ENCODE measurements at regions not wholly inside any gene's neighbourhood (a gene's known extent, or its start where the extent isn't known, plus 50 kb on each side); places are given as distances from the start of the nearest gene placed in this dataset.

DNA sequence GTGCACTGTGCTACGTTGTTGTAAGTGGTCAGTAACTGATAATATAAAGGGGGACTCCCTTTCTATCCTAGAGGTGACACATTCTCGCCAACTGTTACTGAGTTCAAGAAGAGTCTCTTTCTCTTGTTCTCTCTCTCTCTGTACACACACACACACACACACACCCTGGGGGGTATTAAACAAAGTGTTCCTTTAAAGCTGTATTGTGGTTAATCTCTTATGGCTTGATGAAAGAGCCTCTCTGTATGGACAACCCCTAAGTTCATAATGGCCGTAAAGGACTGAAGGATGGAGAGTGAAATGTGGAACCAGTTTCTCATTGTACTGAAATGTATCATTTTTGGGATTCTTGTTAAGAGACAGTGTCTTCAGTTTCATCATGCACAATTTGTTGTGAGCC, 145.2 kb upstream of the BMPER start:
- FAIRE-seq = no peak

DNA sequence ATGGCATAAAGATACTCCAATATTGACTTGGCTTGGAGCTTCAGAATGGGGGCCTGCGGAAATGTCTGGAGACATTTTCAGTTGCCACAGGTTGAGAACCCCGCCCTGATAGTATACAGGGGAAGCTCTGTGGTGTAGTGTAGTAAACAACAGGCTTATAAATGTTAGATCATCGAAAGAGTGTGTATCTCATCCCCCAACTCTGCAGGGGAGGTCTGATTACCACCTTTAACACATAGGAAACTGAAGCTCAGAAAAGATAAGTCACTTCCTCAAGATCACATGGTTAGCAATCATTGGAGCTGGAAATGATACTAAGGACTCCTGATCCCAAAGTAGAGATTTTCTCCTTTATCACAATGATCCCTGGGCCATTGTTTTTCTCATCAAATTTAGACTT, 144.5 kb upstream of the BMPER start:
- no peak for FAIRE-seq

DNA sequence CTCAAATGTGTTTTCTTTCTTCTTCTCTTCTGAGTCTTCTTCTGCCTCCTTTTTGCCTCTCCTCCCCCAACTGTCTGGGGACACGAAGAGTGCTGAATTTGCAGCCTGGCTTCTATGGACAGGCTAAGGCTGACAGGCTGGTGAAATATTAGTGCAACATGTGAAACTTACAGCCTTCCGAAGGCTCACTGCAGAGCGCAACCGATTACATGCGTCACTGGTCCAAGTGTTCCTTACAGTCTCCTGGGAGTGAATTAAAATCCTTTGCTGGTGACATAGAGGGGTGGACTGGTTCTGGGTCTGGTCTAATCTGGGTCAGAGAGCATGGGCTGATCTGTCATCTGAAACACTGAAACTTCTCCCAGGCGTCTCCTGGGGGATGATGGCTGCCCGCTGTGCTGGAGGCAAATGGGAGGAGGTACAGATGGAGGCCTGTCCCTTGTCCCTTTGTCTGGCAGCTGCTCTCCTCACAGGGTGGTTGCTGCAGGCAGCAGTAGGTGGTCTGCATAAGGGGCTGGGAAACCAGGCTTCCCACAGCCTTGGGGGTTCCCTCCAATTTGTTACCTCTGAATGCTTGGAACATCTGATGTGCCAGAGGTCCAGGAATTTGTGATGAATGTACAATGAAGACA, 143.8 kb upstream of the BMPER start:
- FAIRE-seq = no peak

DNA sequence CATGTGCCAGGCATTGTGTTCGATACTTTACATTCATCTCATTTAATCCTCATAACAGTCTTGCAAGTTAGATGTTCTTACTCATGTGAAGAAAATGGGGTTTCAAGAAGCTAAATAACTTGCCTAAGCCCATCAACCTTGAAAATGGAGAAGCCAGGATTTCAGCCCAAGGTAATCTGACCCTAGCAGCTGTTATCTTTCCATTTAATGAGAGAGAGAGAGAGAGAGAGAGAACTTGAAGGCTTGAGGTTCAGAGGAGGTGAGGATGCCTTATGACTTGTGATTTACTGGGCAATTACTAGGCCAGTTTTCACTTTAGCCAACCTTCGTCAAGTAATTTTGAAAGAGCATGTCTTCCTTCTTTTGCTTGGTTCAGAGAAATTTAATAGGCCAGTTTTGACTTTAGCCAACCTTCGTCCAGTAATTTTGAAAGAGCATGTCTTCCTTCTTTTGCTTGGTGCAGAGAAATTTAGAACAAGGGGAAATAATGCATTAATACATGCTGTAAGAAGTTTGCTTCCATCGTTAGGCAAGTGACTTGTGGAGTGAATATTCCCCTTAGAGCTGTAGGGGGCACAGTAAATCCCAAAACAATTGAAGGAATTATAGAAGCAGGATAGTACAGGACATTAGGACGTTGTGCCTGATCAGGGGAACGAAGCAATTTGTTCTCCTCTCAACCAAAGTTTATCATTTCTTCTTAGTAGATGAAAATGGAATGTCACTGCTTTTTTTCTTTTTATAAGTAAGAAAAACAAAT, 143.0 kb upstream of the BMPER start:
- no peak for FAIRE-seq

DNA sequence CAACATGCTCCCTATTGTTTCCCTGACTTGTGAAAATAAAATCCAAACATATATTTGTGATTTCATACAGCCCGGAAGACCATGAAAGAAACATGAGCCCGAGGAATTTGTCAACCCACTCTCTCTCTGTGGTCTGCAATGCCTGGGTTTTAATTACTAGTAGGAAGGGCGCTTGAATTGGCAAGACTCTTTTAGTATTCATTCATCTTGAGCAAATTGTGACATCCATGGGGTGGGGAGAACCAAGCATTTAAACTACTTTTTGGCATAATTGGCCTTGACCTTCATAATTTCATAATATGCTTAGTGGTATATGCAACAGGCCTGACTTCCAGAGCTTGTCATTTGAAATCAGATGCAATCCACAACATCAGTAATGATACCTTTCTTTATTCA, 142.4 kb upstream of the BMPER start:
- no peak for FAIRE-seq

DNA sequence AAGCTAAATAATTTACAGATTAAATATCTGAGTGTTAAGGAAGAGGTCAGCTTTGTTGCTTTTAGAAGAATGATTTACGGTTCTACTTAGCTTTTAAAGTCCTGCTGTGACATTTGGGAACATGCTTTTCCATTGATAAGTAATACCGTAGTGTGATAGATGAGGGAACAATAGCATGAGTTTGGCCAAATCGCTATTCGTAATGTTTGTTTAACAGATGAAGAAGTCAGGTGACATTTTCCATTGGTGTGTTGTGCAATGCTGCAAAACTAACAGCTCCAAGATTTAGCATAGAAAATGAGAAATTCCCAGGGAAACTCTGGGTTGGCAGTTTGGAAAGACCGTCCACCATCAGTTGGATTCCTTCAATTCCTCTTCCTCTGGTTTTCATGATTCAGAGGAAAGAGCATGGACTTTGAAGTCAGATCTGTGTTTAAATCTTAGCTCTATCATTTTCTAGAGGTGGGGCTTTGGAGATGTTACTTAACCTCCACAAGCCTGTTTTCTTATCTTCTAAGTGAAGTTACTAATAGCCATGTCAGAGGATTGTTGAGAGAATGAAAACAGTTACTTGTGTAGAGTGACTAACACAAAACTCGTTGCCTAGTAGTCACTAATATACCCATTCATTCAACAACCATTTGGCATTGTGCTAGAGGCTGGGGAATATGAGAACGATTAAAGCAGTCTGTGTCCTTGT, 140.4 kb upstream of the BMPER start:
- no peak for FAIRE-seq

DNA sequence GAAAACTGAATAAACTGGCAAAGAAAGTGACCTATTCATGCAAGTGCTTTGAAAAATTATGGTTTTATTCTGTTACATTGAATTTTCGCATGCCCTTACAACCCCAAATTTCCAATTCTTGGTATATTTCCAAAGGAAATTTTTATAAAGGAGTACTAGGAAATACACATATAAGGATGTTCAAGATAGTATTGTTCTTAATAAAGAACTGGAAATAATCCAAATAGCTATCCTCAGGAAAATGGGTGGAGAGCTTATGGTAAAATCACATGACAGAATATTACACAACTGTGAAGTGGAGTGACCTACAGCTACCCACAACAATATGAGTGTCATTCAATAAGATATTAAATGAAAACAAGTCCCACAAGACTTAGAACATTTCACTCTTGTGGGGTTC, 138.9 kb upstream of the BMPER start:
- no peak for FAIRE-seq

DNA sequence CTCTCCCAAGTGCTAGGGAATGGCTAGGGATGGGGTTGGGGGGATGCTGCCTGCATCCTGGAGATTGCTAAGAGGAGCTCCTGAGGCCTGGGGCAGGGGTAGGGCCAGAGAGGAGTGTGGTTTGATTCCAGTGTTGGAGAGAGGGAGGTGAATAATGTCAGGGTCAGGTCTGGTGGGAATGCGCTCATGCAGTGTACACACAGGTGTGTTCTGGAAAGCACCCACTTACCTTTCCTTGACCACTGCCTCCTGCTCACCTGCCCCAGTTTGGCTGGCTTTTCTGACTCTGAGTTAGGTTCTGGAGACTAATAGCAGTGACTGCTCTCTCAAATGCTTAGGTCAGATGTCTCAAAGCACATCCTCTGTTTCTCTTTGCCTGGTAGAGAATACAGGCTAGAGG, 135.4 kb upstream of the BMPER start:
- FAIRE-seq = no peak

DNA sequence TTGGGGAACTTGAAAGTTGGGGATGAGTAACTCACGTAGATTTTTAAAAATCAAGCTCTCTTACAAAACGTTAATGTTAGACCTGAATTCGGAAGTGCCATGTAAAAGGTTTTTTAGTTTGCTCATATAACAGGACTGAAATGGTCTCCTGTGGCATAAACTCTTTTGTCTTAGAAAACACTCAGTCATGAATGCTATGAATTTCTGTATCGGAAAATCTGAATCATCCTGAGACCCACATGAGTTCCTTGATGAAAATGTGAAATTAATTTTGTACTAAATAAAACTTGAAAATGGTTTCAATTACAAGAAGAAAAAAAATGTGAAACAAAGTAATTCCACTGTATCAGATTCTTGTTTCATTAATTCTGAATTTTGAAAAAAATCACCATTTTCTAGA, 134.8 kb upstream of the BMPER start:
- FAIRE-seq = no peak

DNA sequence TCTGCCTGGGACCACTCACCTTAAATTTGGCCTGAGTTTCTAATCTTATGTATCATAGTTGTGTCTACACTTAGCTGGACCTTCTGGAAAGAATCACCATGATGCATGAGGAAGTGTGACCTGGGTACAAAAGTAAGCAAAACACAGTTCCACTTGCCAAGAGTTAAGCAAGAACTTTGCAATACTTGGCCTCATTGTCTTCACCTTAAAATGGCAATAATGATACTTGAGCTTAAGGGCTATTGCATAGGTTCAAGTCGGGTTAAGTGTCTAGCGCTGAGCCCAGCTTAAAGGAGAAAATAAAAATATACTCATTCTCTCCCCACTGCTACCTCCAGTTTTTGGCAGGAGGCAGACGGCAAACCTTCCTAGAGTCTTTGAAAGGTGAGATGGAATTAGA, 133.9 kb upstream of the BMPER start:
- no peak for FAIRE-seq

DNA sequence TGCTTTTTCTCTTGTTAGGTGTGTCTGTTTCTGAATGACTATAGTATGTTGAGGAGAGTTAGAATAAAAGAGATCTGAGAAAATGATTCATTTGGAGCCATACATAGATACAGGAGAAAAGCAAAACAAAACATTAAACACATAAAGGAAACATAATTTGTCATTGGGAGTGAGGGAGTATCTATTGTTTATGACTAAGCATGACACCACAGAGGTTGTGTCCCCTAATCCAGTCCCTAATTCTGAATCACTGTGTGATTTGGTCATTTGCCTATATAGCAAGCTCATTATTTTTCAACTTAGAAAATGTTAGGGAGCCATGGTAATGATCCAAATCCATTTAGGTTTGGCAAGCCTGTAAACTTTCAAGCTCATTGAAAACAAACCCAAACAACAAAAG, 132.3 kb upstream of the BMPER start:
- no peak for FAIRE-seq

DNA sequence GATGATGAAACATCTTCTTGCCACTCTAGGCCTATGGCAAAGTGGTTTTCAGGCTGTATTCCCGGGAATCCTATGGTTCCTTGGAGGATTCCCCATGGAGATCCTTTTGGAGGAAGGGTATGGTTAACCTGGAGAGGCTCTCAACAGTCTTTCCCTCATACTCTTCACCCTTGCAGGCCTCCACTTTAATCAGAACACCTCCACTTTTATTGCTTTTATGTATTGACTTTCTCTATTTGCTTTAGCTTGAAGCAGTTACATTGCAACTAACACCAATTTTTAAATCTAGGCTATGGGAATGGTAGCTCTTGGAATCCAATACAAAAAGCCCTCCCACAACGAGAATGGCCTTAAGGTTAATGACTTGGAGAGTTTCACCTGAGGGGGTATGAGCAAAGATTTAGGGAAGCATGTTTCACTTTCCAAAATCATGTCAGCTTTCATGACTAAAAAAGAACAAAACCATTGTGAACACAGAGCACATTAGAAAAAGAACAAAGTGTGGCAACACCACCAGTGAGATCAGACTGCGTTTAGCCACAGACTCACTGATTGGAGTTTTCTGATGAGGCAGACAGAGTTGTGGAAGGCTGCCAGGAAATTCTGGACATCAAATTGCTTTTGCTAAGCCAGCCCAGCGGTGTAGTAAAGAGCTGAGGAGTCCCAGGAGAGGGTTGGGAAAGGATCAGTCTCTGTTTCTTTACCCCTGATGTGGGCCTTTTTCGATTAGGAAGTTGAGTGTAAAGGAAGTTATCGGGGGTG, 130.4 kb upstream of the BMPER start:
- FAIRE-seq = no peak

DNA sequence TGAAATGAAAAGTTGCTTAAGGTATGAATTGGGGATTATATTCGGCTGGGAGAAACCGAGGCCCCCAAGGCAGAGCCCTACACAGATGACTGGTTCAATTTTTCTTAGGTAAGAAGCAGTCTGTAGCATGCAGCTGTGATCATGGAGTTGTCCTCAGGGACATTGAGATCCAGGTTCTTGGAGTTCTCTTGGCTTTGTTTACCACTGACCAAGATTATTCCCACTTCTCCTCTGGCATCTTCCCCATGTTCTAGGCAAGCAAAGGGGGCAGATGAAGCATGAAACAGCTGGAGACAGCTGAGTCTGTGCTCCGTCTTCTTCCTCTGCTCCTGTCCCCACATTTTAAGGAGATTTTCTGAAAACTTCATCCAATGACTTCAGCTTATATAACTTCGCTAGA, 129.5 kb upstream of the BMPER start:
- FAIRE-seq = no peak

DNA sequence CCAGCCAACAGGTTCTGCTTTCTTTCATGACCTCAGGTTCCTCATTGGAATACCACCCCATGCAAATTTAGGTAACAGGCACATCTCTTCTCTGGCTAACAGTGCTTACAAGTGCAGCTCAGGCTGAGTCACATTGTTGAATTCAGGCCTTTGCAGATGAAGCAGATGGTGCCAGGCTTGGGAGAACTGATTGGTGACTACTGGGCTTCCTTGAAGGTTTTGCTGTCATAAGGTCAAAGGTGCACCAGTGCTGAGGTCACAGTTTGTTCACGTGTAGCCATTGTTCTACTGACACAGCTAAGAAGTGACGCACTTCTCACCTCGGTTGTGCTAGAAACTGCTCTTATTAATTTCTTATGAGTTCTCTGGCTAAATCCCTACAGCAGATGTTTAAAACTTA, 128.6 kb upstream of the BMPER start:
- no peak for FAIRE-seq

DNA sequence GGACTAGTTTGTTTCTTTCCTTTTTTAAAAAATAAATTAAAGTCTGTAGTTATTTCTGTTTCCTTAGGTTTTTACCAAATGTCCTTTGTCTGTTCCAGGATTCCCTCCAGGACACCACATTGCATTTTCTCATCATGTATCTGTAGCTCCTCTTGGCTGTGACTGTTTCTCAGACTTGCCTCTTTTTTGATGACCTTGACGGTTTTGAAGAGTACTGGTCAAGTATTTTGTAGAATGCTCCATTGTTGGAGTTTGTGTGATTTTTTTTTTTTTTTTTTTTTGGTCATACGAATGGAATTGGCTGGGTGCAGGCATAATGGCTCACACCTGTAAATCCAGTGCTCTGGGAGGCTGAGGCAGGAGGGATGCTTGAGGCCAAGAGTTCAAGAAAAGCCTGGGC, 127.1 kb upstream of the BMPER start:
- no peak for FAIRE-seq

DNA sequence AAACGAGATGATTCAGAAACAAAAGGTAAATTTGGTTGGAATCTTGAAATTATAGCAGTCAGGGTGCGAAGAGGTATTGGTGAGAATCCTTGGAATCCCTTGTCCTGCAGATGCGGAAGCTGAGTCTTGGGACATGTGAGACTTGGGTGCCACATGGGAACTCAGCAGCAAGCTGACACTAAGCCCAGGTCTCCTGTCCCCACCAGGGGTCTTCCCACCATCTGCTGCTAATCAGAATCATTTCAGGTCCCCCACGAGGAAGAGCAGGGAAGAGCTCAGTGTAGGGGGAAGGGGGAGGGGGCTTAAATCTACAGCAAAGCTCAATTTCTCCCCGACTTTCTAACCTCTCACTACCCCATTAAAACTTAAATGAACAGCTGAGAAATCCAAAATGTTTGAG, 126.1 kb upstream of the BMPER start:
- no peak for FAIRE-seq

DNA sequence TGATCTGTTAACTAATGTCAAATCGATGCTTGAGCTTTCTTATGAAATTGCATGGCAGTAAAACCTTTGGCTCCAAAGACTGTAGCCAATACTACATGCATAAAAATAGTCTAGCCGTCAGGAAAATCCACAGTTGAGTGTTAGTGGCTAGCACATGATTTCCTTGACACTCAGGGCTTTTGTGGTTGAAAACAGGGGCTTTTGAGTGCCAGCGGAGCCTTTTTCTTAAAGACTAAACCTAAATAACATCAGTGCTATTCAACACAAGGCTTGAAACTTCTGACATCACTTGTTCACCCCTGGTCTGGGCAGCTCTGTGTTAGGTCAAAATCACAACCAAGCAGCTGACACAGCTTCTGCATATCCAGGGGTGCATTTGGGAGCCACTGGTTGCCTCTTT, 124.2 kb upstream of the BMPER start:
- FAIRE-seq = no peak

DNA sequence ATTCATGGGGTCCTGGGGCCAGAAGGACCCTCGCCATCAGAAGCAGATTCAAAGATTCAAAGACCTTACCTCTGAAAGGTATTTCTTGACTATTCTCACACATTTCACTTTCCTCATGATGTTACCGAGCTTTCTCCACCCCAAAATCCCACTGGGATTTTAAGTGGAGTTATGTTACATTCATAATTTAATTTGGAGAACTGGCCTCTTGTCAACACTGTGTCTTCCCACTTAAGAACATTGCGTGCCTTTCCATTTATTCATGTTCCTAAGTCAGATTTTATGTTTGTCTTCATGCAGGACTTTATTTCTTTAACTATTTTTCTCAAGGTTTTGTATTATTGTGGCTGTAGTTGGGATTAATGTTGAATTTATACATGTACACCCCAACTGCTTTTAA, 123.5 kb upstream of the BMPER start:
- FAIRE-seq = no peak

DNA sequence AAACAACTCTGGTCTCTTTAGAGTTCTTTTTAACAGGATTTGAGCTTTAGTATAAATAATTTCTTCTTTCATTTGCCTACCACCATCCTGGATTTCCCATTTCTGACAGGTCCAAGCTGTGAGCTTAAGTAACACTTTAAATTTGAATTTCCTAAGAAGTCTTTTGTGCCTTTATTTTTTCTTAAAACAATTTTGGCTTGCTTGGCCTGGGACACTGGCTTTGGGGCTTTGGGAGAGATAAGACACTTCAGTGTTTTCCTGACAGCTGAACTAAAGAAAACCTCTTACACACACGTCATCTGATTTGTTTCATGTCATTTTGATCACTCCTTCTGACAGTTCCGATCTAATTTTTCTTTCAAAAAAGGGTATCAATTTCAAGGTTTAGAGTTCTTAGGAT, 121.3 kb upstream of the BMPER start:
- FAIRE-seq = no peak

DNA sequence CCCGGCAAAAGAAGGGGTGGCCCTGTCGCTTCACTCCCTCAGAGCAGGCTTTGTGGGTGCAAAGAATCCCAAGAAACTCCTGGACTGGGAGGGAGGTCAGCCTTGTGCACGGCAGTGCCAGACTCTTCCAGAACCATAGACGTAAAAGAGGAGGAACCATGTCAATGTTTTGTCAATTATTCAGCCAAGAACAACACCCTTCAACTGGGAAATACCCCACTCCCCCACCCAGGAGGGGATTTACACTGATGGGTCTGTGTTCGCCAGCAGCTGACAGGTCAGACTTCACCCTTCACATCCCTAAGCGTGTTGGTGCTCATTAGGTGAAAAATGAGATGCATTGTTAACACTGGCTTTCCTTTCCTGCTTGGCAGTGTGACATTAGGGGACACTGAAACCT, 116.8 kb upstream of the BMPER start:
- no peak for FAIRE-seq

DNA sequence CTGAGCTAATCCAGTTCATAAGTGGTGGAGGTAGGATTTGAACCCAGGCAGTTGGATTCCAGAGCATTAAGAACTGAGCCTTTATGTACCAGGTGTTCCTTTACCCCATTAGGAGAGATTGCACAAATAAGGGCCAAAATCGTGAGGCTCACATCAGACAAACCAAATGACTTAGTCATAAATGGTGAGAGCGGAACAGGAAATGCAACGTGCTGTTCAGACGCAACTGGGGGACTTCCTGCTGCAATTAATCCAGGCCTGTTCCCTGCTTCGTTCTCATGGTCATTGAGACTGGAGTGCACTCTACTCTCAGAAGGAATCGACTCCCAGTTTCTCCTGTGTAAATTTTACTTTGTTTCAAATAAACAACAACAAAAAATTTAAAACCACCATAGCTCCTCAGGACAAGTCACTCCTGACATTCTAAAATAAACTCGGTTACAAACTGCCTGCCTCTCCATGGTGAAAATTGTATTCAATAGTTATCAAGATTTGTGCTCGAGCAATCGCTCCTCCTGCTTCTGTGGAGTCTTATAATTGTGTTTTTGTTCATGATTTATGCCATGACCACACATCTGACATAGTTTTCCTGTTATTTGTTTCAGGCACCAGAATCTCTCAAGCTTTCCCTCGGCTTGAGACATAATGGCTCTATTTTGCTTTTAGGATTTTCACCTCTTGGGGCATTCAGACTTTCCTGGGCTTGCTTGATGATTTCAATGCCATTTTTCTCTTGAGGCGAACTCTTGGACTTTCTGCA, 115.3 kb upstream of the BMPER start:
- FAIRE-seq = no peak

DNA sequence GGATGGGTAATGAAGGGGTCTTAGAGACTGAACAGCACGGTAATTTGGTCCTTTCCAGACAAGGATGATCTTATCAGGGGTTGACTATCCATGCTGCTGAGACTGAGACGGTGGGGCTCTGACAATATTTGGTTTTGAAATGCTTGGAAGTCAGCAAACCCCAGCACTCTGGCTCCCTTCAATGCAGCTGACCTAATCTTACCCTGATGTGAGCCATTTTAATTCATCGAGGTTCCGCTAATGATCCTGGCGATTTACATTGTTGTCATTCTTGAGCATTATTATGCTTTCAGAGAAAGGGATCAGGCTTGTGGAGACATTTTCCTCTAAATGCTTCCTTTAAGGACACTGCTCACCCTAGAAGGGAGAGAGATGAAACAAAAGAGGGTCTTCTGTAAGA, 114.6 kb upstream of the BMPER start:
- no peak for FAIRE-seq

DNA sequence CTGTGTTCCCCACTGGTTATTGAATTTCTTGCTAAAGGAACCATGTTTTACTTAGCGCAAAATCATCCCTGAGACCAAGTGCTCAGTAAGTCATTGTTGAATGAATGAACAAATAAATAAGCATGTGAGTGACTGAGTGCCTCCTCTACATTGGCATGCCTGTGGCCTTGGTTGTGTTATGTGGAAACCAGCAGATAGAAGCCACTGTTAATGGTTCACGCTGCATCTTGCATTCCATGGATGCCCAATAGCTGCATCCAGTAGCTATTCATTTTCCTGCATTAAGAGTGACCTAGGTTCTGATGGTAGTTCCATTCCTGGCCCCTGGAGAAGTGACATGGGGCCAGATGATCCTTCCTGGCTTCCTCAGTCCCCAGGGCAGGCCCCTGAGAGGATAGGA, 113.3 kb upstream of the BMPER start:
- no peak for FAIRE-seq
